HG02840 (cell line): ENCODE measurements at regions not wholly inside any gene's neighbourhood (a gene's known extent, or its start where the extent isn't known, plus 50 kb on each side); places are given as distances from the start of the nearest gene placed in this dataset.

Source experiments
- ATAC-seq: cut with Tn5 transposase; IDR thresholded peaks from one replicate; pipeline ENCODE4 v1.9.1; 2021; ENCODE audit warnings: mild to moderate bottlenecking, moderate library complexity, moderate number of reproducible peaks; ENCODE audit not compliant: unreplicated experiment, low FRiP score

DNA sequence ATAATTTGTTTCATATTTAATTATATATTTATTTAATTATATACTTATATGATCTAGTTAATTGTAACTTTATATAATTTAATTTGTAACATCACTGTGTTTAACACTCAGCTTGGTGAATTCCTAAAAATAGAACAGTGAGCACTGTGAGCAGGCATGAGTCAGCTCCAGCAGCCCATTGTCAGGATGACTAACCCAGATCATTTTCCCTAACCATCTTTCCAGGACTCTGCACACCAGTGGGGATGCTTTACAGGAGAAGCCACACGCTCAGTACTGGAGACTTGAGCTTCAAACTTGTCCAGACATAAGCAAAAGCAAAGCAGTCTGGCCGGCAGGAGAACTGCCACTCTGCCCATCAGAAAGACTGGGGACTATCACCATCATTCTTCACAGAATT, 446.2 kb upstream of the TRPC7 start:
- no peak for ATAC-seq

DNA sequence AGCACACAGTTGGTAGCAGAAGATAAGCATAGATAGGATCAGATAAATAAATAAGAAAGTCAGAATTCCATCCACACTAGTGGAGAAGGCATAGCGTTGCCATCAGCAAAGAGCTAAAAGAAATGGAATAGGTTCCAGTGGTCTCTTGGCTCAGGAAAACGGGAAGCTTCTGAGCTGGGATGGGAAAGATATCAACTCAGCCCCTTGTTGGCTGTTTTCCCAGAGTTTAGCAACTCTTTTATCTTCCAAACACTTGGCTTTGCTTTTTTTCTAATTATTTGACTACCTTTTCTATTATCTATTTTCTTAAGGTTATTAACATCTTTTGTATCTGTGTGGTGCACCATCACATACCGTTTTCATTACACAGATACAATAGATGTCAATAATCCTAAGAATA, 445.7 kb upstream of the TRPC7 start:
- no peak for ATAC-seq

DNA sequence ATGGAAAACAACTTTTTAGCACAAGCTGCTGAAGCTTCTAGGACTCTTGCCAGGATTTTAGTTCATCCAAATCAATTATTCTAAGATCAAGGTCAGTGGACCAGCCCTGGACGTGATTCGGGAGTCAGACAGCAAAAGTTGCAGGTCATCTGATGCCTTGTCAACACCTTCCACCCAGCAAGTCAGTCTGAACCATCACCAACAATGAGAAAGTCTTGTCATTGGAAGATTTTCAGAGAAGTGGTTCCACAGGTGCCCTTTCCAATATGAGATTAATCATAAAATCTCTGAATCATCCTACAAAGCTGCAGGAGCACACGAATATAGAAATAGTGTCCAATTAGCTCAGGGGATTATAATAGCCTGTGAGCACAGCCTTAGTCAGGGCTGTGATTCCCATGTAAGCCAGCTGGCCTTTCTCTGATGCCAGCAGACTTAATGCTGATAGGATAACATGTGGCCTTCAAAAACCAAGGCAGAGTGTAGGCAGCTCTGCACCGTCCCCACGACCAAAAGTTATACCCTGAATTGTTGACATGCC, 445.0 kb upstream of the TRPC7 start:
- ATAC-seq = no peak

DNA sequence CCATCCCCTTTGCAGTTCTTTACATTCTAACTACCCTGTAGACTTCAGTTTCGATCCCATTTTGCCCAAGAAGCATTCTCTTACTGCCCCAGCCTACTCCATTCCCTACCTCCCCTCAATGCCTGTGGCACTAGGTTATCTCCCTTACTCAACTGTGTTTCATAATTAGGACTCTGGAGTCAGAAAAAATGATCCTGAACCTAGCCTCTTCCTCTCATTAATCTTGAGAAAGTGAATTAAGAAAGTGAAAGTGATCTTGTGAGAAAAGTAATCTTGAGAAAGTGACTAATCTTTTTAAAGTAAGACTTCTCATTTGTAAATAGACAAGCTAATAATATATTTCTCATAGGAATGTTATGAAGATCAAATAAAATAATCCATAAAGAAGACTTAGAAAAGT, 444.0 kb upstream of the TRPC7 start:
- ATAC-seq = no peak

DNA sequence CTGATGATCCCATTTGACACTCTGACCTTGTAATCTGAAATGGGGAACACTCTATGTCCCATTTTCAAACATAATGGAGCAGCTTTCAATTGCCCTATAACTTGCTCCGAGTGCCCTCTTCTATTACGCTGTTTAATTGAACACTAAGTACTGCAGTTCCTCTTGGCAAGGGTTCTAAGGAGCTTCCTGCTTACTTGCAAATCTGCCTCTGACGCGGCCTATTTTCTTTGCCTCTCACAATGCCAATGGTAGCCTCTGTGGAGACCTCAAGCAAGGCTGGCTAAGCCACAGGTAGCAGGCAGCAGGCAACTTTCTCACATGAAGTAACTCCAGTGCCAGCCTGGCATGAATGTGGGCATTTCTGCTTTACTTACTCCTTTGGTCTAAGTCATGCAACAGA, 443.4 kb upstream of the TRPC7 start:
- no peak for ATAC-seq

DNA sequence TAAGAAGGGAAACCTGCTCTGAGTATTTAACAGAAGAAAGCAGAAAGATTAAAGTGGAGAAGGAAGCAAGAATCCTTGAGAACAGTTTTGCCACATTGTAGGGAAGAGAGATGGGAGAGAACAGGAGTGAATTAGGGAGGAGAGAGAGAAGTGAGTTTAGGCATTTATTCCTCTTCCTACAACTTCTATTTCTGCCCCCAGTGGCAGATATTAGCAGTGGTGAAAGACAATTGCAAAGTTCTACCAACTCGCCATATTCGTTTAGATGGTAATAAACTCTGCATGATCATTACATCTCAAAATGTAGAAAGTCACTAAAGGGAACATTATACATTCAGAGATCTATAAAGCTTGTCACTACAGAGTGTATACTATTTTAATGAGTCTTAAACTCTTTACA, 440.1 kb upstream of the TRPC7 start:
- ATAC-seq = no peak

DNA sequence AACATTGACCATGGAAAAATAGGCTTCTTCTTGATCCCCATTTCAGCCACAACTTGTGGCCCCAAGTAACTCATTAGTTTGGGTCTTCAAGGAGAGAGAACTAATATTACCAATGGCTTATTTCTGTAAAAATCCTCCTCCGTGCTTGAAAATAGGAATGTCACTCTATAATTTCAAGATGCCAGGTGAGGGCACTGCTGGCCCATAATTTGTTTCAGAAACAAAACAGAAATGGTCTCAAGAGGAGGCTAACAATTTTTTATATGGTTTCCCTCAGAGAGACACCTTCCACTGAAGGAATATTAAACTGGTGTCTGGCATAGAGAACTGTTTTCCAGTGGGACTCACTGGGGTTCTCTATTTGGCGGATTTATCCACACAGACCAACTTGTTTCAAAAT, 437.0 kb upstream of the TRPC7 start:
- no peak for ATAC-seq

DNA sequence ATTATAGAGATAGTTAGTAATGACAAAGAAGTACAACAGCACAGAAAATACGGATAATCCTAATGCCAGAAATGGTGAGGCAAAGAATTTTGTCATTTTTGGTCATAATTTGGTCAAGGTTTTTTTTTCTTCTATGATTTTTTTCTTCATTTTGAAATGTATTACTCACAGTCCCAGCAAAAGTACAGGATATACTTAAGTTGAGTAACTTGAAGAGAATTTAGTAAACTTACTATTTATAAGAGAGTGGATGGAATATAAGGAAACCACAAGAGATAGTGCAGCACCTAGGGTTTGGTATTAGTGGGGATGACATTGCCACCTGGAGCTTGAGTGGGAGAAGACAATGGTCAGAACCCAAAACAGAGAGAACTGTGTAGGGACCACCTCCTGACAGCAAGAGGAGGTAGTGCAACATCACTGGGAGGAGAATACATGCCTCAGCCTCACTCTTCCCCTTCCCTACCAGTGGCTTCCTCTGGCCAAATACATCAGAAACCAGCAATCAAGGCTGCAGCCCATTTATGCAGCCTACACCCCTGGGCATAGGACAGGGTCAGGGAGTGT, 434.5 kb upstream of the TRPC7 start:
- no peak for ATAC-seq

DNA sequence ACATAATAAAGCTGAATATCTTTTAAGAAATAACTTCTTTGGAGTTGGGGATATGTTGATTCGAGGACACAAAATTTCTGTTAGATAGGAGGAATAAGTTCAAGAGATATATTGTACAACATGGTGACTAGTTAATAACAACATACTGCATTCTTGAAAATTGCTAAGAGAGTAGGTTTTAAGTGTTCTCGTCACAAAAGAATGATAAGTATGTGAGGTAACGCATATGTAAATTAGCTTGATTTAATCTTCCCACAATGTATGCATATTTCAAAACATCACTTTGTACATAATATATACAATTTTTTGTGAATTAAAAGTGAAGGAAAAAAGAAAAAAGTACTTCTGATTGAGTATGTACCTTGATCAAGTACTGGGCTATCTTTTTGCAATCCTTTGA, 428.0 kb upstream of the TRPC7 start:
- no peak for ATAC-seq

DNA sequence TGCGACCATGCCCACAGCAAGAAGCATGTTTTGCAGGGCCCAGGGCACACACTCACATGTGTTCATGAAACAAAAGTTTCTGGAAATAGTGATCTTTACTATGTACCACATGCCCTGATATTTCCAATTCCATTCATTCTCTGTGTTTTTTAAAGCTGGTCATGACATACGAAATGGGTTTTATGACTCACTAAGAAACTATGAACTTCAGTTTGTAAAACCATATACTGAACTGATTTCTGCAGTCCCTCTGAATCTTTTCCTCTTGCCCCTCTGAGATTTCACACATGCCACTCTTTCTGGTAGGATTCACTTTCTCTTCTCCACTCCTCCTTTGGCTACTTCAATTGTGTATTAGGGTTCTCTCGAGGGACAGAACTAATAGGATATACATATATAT, 416.1 kb upstream of the TRPC7 start:
- ATAC-seq = no peak

DNA sequence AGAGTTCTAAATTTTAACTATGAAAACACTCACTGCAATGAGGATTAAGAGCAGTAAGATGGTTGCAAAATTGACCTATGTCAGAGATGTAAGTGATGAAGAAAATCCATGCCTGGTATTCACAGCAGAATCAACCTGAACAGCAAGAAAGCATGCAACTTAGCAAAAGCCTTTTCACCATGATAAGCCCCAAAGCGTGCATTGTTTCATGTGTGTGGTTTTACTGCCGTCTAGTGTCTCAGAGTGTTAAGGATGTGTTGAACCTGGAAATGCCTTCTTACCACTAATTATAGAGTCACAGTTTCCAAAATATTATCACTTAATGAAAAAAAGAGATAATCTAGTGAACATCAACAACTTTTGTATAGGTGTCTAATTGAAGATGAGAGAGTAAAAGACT, 415.2 kb upstream of the TRPC7 start:
- ATAC-seq = no peak

DNA sequence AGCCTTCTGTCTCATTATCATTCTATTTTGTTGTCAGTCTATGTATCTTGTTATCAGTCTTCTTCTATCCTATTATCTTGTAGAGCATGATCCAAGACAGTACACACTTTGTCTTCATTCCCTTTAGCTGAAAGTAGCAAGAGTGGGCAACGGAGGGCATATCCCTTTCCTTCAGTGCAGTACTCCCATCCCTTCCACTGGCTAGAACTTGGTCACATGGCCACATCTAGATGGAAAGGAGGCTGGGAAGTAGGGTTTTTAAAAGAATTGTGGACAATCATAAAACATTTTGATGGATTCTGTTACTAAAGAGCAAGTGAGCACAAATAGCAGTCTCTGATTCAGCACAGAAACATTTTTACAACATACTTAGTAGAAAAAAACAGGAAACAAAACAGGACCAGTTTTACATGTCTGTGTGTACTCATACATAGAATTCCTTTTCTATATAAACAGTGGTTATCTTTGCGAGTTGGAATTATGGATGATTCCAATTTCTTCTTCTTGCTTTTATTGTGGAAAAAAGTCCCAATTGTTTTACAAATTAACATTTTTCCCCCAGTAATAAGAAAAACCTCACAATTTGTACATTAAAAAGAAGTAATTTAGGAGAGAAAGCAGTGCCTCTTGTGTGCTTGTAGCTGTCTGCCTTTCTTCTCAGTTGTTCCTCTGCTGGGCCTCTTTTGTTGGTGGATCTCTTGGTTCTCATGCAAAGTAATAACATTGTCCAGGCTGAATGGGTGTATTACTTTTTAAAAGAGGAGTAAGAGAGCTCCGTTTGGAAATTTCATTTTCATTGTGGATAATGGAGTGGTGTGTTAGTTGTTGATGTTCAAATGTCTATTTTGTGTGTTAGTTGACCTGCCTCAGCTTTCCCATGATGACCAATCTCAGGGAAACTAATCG, 410.9 kb upstream of the TRPC7 start:
- ATAC-seq = no peak

DNA sequence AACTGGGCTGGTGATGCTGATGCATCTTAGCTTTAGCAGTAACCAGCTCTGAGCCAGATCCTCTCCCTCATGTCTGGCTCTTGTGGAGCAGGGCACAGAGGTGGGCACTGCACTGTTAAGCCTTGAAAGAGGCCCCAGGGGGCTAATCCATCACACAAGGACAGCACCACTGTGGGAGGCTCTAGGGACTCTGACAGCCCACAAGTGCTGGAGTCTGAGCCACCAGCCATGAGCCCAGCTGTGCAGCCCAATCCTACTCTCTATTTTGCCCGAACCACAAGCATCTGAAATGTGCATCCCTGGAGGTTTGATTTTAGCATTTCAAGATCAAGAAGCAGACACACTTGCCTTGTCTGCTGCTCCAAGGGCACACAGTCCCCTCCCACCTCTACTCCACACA, 407.1 kb upstream of the TRPC7 start:
- no peak for ATAC-seq

DNA sequence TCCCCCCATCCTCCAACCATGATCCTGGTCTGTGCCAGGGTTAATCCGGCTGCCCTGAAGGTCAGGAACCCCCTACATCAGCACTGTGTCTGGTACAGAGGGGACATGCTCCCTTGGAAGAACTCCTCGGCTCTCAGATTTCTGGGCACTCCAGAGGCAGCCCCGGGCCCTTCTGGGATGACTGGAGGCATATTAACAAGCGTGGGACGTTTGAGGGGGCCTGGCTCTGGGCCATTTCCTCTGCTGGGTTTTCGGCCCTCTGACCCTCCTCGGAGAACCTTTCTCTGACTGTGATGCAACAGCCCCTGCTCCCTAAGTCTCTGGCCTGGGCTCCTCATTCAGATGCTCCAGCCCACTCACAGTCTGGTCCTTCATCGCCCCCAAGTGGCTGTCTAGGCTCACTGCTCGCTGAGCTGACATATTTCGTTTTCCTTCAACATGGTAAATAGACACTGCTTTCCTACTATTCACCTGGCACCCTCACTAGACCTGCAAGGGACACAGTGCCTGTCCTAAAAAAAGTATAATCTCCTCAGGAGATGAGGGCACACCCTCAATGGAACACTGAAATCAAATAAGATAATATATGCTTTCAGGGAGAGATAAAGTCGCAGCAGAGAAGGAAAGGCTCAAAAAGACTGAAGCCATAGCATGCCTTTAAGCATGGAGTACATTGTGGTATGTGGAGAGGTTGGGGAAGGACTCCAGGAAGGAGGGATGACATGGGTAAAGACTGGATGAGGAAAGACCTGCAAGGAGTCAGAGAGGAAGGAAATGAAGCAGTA, 404.7 kb upstream of the TRPC7 start:
- peak; percentile 83 for ATAC-seq

DNA sequence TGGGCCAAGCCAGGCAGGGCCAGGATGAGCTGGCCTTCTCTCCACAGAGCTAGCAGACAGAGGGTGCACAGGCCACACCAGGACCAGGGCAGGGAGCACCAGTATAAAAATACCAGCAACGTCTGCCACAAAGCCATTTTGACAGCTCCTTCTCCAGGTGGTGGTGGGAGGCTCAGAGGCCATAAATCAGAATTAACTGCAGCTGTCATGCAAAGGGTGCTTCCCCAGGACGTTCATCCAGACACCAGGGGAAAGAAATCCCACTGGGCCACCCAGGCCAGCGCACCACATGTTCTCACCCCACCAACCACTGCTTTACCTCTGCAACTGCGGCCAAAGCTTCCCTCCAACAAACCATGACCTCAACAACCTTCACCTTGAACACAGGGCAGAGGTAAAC, 403.7 kb upstream of the TRPC7 start:
- no peak for ATAC-seq

DNA sequence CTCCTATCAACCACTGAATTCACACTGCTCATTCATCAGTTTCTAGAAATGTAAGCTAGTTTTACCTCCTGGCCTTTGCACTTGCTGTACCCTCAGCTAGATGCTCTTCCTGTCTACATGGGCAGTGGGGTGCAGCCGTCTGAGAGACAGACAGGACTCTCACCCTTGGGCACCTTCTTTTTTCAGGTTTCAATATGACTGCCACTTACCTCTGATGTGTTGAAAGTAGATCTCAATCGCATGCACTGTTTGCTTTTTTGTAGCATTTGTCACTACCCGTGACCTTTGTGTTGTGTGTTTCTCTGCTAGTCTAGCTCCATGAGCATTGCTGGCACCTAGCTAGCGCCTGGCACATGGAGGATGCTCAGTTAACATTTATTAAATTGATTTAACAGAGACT, 403.1 kb upstream of the TRPC7 start:
- ATAC-seq = no peak

DNA sequence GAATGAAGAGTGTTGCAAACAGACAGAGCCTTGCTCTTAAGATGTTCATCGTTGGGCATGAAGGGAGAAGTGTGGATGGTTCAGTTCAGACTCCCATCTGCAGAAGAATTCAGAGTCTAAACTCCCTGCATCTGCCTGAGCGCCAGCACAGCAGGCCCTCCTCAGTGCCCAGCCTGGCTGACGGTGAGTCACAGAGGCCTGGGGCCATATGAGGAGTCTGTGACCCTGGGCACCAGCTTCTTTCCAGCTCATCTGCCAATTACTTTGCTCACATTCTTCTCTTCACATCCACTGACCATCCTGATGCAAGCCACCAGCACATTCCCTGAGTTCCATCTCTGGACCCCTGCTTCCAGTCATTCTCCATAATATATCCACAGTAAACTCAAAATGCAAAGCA, 401.1 kb upstream of the TRPC7 start:
- ATAC-seq = no peak

DNA sequence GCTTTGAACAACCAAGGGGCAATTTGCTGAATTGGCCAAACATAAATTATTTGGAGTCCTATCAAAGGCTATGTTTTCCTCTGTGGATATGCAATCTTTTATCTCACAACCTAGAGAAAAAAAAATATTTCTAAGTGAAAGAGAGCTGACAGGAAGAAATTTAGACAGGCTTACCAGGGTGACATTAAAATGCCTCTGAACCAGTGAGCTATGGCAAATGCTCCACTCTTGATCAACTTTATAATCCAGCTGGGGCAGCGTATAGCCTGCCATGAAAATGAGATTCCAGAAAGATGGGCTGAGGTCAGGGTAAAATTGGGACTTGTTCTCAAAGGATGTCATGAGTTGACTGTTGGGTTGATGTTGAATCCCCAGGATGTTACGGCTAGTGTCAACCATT, 399.3 kb upstream of the TRPC7 start:
- no peak for ATAC-seq

DNA sequence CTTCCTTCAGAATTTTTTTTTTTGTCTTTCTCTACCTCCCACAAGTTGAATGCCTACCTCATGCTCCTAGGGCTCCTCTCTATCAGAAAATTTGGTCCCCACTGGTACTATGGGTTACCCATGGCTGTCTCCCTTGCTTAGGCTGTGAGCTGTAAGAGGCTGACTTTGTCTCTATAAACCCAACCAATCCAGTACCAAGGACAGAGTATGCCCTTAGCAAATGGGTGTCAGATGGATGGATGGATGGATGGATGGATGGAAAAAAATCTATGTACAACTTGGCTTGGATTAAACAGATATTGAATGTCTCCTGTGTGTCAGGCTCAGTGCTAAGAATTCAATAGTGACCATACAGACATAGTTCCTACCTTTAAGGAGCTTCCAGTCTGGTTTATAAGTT, 398.2 kb upstream of the TRPC7 start:
- no peak for ATAC-seq

DNA sequence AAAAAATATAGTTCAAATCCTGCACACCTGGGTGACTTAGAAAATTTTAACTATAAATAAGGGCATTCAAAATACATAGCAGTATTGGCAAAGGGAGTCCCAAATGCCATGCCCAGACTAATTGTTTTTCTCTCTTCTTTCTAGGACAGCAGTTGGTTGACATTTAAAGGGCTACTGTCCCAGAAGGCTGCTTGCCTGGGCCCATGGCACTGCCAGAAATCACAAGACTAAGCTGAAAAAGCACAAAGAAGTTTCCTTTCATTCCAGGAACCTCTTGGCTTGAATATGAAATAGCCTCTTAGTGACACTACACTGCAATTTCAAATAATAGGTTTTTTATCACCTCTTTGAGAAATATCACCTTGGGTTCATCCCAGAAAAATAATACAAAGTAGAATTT, 388.9 kb upstream of the TRPC7 start:
- no peak for ATAC-seq

DNA sequence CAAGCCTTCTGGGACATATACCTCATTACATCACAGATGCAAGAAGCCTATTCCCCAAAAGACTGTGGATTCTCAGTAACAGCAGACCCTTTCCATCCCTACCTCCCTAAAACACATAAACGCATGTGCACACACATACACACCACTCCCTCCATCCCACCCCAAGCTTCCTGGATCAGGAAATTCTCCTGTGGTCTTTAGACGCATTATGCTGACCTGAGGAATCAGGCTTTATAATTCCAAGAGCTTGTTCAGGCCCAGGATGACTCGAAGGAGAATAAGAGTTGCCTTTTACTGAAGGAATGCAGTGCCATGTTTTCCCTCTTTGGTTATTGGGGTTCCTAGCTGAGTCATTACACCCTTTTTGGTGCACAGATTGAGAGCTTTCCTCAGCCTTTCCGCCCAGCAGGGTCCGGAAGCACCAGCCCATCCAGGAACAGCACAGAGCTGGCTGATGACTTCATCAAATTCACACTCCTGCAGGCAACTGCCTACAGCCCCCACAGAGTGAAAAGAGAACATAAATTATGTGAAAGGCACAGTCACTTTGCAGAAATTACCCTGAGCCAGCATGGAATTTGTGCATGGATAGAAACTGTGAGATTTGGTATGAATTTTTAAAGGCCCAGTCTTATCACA, 385.0 kb upstream of the TRPC7 start:
- no peak for ATAC-seq
